ENCODE measurements at regions not wholly inside any gene's neighbourhood (a gene's known extent, or its start where the extent isn't known, plus 50 kb on each side); places are given as distances from the start of the nearest gene placed in this dataset.

DNA sequence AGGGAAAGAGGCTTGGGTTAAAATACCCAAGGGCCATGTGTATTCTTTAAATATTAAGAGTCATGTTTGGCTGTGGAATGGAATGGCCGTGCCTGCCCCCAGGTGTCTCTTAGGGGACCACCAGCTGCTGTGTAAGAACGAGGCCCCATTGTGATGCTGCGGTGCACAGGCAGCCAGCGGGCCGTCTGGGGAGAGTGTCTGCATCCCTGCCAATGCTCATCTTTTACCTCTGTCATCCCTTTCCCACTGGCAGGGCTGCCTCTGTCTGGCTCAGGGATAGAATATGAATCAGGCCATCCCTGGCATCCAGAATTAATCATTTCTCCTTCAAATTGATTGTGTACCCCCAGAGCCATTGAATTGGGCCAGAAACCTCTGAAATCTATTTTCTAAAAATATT, 137.8 kb upstream of the GALNT17 start:
- H3K9me3 ChIP-seq (replicated peaks; ENCODE audit: control insufficient read depth, insufficient read depth, low read length): peaks cover 4% of the 10 kb centered on the region
- H3K4me2 ChIP-seq (ENCODE audit: insufficient read depth, low read length): no peak overlapping the region
- H2AFZ ChIP-seq (ENCODE audit: low read depth, low read length): no peak overlapping the region
- POLR2A ChIA-PET: no interaction called here
- intact Hi-C loops (cut with micrococcal nuclease): no loop called here
- no peak for FAIRE-seq
- H3K4me3 ChIP-seq (replicated peaks in 1 of 3; ENCODE audit: insufficient read depth in 1 of 3, low read depth in 1 of 3, low read length in 3 of 3): no peak overlapping the region
- H3K4me1 ChIP-seq (ENCODE audit: control insufficient read depth, extremely low read depth, insufficient read depth, low read length): no peaks in the 10 kb centered on the region
- H3K9ac ChIP-seq (replicated peaks; ENCODE audit: extremely low read depth, insufficient read depth, low read length): no peak overlapping the region
- no peak for DNase-seq (ENCODE audit: low read depth, low spot score)
- H3K9me1 ChIP-seq (replicated peaks; ENCODE audit: control insufficient read depth, extremely low read depth, insufficient read depth, low read length): no peaks in the 10 kb centered on the region
- no peak overlapping the region for H3K27ac ChIP-seq (ENCODE audit: insufficient read depth, low read depth, low read length)
- no TSS peak for BruUV-seq (replicated peaks)
- no peak for TF ChIP-seq MAX (IDR thresholded peaks at IDR 0.05; ENCODE audit: insufficient read depth, insufficient read length)
- no peak for TF ChIP-seq GATA2 (IDR thresholded peaks at IDR 0.05; ENCODE audit: insufficient read depth, insufficient read length, low read depth, low read length)
- TF ChIP-seq CTCF (IDR thresholded peaks at IDR 0.05; ENCODE audit: extremely low read depth in 1 of 2, insufficient read depth in 1 of 2, low read depth in 1 of 2, low read length in 2 of 2): no peak
- no peak for TF ChIP-seq EZH2 (IDR thresholded peaks at IDR 0.05; ENCODE audit: borderline replicate concordance, low read depth, low read length, severe bottlenecking)
- no peaks in the 10 kb centered on the region for H3K79me2 ChIP-seq (ENCODE audit: control insufficient read depth, insufficient read depth, low read length)
- H3K27me3 ChIP-seq (ENCODE audit: control insufficient read depth in 2 of 2, insufficient read depth in 2 of 2, low read length in 2 of 2): no peaks in the 10 kb centered on the region
- CTCF ChIA-PET: no interaction called here
- no peaks in the 10 kb centered on the region for H4K20me1 ChIP-seq (replicated peaks; ENCODE audit: control insufficient read depth, extremely low read depth, insufficient read depth, low read length)
- no peaks in the 10 kb centered on the region for H3K36me3 ChIP-seq (ENCODE audit: control insufficient read depth in 2 of 2, extremely low read depth in 1 of 2, insufficient read depth in 2 of 2, low read length in 2 of 2)
- dilution Hi-C loops (cut with MboI; ENCODE audit: extremely low pct_ligation_motif_present, low sequenced_read_pairs): no loop called here

DNA sequence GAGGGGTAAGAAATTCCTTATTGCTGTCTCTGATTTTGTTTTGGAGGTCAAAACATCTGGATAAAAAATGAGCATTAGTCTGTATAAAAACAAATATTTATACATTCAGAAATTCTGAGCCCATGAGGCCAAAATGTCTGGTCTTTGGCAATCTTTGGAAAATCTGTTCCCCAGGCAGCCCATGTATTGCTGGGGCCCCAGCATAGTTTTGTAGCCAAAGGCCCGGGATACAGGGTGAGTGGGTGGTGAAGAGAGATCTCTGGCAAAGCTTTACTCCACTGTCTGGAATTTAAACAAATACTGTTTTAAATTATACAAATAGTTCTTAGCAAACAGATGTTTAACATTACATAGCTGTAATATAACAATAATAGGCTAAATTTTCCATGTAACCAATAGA, 134.7 kb upstream of the GALNT17 start:
- Histone ChIP-seq H3K4me3 (replicated peaks in 1 of 3; ENCODE audit: insufficient read depth in 1 of 3, low read depth in 1 of 3, low read length in 3 of 3) (no peak overlapping the region), H3K79me2 (ENCODE audit: control insufficient read depth, insufficient read depth, low read length) (no peaks in the 10 kb centered on the region), H3K4me1 (ENCODE audit: control insufficient read depth, extremely low read depth, insufficient read depth, low read length) (no peaks in the 10 kb centered on the region), H2AFZ (ENCODE audit: low read depth, low read length) (no peak overlapping the region), H3K36me3 (ENCODE audit: control insufficient read depth in 2 of 2, extremely low read depth in 1 of 2, insufficient read depth in 2 of 2, low read length in 2 of 2) (no peaks in the 10 kb centered on the region), H3K9me1 (replicated peaks; ENCODE audit: control insufficient read depth, extremely low read depth, insufficient read depth, low read length) (no peaks in the 10 kb centered on the region), H3K4me2 (ENCODE audit: insufficient read depth, low read length) (no peak overlapping the region), H4K20me1 (replicated peaks; ENCODE audit: control insufficient read depth, extremely low read depth, insufficient read depth, low read length) (no peaks in the 10 kb centered on the region), H3K27me3 (ENCODE audit: control insufficient read depth in 2 of 2, insufficient read depth in 2 of 2, low read length in 2 of 2) (no peaks in the 10 kb centered on the region), H3K27ac (ENCODE audit: insufficient read depth, low read depth, low read length) (no peak overlapping the region), H3K9ac (replicated peaks; ENCODE audit: extremely low read depth, insufficient read depth, low read length) (no peak overlapping the region), H3K9me3 (replicated peaks; ENCODE audit: control insufficient read depth, insufficient read depth, low read length) (peaks cover 4% of the 10 kb centered on the region)
- FAIRE-seq (no peak), DNase-seq (ENCODE audit: low read depth, low spot score) (no peak)
- BruUV-seq (replicated peaks): no TSS peak
- ChIA-PET POLR2A (no interaction called here), CTCF (no interaction called here)
- no peak for TF ChIP-seq FOS (IDR thresholded peaks at IDR 0.05; ENCODE audit: borderline replicate concordance, insufficient read depth, low read length)
- dilution Hi-C loops (cut with MboI; ENCODE audit: extremely low pct_ligation_motif_present, low sequenced_read_pairs): no loop called here
- intact Hi-C loops (cut with micrococcal nuclease): no loop called here
